Epidermal melanocyte (primary cell): ENCODE measurements at regions not wholly inside any gene's neighbourhood (a gene's known extent, or its start where the extent isn't known, plus 50 kb on each side); places are given as distances from the start of the nearest gene placed in this dataset.

Source experiments
- DNase-seq: peaks from one replicate; pipeline ENCODE4 v3.0.0; 2011; ENCODE audit warnings: low spot score; ENCODE audit not compliant: insufficient read length

DNA sequence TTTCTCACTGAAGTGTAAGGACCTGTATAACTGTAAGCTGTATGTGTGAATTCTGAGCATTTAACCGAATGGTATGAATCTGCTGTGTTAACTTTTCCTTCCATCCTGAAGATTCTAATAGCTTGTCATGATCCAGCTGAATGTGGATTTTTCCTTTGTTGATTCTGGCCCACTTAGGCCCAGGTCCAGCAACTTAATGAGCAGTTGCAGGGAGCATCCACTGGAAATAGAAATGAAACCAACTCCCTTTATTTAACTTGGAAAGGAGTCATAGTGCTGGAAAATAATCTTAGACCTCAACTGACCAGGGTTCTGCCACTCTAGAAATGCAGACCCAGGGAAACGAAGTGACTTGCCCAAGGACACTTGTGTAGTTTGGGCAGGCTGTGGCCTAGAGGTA lies 142.3 kb upstream of the MTNR1B start:
- no peak for DNase-seq

DNA sequence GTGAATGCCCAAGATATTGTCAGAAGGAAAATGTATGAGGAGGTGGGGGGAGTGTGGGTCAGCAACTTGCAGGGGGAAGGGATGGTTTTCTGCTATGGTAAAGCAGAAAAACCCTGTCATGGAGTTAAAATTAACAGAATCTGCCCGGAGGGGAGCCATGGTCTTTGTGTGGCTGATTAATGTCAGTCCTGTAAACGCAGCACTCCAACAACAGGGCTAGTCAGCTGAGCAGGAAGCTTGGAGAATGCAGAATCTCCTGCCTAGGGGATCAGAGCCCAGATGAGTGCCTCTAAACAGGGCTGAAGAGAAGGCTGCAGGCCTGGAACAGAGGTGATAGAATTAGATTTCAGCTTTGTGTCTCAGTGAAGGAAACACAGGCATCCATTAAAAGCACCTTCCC lies 140.9 kb upstream of the MTNR1B start:
- peak; percentile 54 for DNase-seq

DNA sequence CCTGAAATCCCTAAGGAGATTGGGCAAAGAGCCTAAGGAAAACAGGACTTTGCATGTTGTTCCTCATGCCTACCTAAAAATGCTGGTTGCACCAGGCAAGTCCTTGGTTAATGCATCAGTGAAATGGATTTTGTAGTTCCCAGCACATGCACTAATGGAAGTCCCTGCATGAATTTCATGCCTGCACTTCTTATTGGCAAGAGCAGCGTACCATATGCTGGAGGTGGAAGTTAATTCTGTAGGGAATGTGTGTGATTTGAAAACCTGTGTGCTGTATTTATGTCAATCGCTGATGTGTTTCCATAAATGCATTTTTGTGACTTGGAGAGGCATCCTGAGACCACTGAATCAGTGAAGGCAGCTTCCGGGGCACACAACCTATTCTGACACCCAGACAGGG lies 140.3 kb upstream of the MTNR1B start:
- no peak for DNase-seq

DNA sequence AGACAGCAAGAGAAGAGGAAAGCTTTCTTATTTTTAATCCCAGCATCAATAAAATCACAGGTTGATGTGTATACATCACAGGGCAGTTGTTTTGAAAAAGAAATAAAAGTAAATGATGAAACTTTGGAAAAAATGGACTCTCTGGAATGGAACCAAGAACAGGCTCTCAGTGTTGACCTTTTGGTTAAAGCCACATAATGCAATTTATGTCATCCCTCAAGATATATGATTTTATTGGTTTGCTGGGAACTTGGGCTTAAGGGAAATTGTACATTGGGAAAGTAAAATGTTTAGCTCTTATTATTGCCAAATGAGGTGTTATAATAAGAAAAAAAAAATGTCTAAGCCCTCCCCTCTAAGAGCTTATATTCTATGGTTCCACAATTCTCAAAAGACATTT lies 139.8 kb upstream of the MTNR1B start:
- DNase-seq, result no peak

DNA sequence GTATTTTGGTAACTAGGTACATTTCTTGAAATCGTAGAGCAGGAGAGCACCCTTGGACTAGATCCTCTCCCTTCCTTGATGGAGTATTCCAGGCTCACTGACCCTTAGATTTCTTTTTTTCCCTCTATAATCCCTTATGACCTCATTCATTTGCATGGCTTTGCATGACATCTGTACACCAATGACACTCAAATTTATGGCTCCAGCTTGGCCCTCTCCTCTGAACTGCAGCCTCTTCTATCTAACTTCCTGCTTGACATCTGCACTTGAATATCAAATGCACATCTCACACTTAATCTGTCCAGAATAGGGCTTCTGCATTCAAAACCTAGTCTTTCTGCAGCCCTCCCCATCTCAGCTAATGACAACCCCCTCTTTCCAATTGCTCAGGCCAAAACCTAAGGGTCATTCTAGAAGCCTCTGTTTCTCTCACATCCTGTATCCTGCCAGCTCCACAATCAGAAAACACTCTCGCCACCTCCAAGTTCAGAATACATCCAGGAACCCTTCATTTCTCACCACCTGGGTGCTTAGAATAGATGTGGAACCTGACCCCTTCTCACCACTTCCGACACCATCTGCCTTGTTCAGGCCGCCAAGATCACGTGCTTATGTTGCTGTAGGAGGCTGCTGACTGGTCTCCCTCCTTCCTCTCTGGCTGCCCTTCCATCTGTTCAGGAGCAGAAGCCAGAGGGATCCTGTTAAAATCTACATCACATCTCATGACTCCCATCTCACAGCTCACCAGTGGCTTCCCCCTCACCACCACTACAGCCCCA lies 138.9 kb upstream of the MTNR1B start:
- DNase-seq, result no peak

DNA sequence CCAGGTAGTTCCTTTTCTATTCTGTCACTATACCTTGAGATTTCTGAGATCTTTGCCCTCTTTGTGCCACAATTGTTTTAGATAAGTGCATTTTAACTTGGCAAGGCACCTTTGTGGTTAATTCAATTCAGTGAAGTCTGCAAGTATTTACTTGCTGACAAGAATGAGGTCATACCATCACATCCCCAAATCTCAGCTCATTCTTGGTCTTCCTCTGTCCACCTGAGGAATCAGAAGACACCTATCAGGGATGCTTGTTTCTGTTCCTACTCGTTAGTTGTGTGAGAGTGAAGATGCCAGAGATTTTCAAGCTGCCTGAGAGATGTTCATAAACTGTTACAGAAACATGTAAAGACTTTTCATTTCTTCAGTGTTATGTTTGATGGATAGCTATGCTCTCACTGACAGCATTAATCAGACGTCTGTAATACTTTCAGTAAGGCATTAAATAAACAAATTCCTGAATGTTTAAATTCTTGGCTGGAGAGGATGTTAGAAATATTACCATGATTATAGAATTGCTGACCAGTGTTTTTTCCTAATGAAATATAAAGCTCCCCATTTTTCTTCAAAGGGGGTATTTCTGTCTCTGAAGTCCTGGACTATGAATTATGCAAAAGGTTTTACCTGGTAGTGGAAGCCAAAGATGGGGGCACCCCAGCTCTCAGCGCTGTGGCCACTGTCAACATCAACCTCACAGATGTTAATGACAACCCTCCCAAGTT lies 135.0 kb upstream of the MTNR1B start:
- no peak for DNase-seq

DNA sequence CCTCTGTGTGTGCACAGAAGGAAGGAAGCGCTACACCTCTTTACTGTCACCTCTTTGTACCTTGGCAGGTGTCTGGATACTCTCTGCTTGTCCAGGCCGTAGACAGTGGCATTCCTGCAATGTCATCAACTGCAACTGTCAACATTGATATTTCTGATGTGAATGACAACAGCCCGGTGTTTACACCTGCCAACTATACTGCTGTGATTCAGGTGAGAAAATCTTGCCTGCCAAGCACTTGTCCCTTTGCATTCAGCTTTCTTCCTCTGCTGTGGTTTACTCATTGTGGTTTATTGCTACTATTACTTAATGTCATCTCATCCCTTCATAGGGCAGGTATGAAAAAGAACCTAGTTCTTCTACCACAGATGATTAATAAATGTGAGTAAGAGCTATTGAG lies 131.9 kb upstream of the MTNR1B start:
- DNase-seq, result no peak

DNA sequence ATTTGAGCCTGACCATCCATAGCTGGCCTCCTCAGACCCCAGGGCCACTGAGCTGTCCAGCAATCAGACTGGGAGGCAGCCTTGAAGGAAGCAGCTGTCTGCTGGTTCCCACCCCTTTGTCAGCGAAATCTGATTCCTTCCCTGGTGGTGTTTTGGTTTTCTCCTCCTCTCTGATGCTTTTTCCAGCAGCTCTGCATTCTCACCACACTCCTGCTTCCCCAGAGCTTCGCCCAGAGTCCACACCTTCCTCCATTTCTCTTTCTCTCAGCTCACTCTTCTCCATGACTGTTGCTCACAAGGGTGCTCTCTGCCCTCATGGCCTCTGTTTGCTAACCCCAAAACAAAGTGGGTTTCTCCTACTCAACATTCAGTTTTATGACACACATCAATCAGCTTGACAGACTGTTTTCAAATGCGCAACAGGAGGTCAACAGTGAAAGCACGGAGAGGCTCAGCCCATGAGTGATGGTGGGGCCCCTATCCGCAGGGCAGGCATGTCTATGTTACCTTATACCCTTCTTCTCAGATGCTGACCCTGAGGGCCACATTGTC lies 130.6 kb upstream of the MTNR1B start:
- no peak for DNase-seq

DNA sequence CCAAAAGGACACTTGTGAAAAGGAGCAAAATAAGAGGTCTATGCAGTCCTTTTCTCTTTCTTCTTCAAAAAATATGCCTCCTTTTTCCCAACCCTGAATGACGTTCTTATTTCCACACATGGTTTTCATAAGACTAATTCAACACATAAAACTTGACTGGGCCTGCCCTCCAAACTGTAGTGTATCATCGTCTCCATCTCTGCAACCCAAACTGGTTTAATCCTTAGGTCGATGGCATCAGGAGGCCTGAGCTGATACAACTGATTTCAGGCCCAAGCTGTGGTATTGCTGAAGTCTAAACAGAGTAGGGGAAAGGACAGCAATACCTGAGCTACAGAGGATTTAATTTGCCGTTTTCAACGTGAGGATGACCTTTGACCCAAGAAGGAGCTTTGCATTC lies 130.0 kb upstream of the MTNR1B start:
- DNase-seq, result no peak

DNA sequence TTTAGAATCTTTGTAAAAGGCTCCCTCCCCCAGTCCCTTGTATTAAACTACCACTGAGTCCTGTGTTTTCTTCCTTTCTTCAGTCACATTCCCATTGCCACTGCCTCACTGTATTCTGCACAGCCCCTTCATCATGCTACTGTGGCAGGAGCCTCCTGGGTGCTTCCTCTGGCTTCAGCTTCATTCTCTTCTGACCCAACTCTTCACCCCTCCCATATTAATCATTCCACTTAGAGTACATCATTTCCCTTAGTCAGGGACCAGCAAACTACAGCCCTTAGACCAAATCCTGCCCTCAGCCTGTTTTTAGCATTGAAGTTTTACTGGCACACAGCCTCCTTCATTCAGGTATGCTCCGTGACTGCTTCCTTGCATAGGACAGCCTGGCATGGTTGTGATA lies 127.7 kb upstream of the MTNR1B start:
- DNase-seq, result no peak

DNA sequence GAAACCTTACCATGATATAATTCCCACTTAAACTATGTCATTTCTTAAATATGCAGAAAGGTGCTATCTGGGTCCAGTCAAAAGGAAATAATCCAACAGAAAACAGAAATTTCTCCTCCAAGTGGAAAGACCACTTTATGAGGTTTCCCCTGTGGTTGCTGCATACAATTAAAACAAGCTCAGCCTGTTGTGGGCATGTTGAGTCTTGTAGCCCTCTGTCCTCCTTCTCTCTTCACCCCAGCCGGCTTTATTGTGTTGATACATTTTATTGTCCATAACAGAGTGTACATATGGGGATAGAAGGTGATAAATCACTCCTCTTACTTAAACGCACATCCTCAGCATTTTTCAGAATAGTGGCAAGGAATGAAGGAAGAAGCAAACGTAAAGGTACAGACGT lies 126.0 kb upstream of the MTNR1B start:
- no peak for DNase-seq

DNA sequence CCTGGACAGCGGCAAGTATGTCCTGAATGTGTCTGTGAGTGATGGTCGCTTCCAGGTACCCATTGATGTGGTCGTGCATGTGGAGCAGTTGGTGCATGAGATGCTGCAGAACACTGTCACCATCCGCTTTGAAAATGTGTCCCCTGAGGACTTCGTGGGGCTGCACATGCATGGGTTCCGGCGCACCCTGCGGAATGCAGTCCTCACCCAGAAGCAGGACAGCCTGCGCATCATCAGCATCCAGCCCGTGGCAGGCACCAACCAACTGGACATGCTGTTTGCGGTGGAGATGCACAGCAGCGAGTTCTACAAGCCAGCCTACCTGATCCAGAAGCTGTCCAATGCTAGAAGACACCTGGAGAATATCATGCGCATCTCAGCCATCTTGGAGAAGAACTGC lies 125.3 kb upstream of the MTNR1B start:
- no peak for DNase-seq

DNA sequence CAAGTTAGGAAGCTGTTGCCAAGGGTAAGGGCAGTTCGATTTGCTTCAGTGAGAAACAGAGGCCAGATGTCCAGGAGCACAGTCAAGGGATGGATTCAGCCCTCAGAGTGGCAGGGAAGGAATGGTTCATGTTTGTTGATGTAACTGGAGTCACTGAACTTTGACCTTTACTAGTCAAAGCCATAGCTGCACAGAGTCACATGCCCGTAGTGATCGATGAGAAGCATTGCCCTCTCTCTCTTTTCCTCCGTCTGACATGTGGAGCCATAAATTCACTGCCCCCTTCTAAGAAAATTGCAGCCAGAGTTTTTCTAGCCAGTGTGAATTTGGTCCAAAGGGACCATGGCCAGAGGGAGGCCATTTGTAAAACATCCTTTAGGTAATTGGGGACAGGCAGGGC lies 124.1 kb upstream of the MTNR1B start:
- DNase-seq, result no peak

DNA sequence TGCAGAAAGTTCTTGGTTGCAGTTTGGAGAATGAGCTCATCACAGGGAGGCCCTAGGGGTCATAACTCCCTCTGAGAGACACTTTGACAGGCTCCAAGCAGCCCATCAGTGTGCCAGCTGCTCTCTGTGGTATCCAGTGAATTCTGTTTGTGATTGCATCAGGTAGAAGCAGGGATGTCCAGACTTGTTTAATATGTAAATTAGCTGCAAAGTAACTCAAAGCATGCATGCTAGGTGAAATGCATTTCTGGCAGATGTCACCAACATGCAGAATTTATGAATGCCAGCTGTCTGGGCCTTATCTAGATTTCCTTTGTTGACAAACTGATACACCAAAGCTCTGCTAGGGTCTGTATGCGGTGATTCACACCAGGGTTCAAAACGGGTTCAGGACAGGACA lies 123.6 kb upstream of the MTNR1B start:
- DNase-seq, result no peak

DNA sequence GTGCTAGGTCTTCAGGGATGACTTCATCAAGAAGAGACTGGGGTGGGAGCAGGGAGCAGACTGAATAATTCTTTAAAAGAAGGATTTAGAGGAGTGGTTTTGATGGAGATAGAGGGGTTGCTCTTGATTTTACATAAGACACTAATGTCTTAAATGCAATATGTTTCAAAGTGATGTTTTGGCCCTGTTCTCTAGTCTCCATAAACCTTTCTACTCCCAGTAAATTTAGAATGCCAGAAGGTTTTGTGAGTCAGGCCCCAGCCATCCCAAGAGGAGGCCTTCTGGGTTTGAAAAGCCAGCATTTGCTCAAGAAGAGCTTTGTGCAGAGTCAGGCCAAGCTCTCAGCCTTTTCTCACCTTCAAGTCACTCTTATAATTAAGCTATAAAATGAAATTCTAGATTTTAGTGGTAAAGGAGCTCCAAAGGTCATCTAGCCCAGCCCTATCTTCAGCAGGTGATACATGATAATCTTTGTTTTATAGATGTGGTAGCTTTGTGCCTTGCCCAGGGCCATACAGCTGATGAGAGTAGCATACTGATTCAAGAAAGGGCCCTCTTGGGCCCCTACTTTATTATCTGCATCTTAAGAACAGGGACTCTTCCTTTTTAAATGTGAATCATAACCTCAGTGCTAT lies 122.8 kb upstream of the MTNR1B start:
- DNase-seq, result no peak

DNA sequence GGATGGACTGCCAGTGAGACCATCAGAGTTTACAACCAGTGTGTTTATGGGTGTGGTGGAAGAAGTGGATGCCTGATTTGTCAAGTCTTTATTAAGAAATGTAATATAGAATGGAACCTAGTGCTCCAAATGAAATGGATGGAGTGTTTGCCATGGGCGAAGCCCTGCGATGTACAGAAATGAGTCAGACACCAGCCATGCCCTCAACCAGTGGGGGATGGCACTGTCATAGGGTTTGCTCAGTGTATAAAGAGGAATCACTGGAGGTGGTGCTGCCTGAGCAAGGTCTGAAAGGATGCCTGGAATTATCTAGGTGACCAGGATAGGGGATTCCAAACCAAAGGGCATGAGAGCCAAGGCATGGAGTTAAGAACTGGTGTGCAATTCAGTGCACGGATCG lies 120.9 kb upstream of the MTNR1B start:
- DNase-seq, result no peak

DNA sequence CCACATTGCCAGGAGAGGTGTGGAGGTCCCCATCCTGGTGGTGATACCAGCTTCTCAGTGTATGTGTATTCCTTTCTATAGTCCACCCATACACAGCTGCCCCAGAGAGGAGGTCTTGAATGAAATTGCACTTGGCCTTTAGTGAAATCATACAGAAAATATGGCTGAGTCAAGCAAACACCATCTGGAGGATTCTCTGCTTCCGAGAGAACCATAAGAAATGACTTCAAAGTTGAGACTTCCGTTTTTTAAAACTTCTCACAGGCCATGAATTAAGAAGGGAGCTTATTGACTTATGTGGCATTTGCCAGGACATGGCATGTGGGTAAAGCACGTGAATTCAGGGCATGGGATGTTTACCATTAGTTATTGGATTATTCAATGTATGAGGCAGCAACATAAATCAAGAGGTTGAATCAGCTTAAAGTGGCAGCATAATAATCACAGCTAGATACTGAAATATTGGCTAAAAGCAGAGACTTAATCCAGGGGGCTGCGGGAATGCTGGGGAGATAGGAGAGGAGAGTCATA lies 119.1 kb upstream of the MTNR1B start:
- no peak for DNase-seq

DNA sequence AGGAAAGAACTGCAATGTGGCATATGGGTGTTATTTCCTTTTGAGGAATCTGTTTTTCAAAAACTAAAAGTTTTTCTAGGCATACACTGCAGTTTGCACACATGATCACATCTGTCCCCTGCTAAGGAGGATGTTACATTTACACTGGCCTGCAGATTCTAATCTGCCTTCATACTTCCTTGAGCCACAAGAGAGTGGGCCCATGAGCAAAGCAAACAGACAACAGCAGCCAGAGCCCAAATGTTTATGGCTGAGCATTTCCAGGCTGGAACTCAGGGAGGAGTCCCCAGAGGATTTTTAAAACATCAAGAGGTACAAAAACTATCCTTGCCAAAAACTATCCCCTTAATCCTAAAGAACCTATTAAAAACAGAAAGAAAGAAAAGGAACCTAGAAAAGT lies 117.2 kb upstream of the MTNR1B start:
- DNase-seq, result no peak

DNA sequence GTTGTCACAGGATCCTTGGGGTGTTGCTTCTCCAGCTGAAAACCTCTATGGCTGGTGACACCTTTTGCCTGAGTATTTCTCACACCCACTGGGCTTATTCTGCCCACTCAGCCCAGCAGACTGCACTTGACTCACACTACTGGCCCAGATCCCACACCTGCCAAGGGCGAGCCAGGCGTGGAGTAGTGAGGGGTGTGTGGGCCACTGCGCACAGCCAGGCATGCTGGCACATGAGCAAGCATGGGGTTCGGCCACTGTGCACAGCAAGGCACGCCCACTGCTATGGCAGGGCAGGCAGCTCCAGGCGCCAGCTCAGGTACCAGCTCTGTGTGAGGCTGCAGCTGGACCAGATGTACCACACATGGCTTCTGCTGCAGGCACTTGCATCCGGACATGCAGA lies 116.5 kb upstream of the MTNR1B start:
- no peak for DNase-seq

DNA sequence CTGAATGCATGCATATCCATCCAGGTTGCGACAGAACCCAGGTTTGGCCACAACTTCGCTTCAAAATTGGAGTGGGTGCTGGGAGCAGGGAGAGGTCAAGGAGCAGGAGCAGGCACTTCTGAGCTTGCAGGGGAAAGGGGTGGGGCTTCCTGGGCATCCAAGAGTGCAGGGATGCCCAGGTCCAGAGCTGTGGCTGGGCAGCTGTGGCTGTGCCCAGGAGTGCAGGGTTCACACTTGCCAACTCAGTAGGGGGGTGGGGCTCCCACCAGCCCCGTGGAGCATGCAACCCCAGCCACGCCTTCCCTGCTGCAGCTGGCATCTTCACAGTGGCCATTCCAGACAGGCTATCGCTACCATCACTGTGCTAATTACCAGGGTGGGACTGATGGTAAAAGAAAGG lies 115.3 kb upstream of the MTNR1B start:
- DNase-seq, result no peak

DNA sequence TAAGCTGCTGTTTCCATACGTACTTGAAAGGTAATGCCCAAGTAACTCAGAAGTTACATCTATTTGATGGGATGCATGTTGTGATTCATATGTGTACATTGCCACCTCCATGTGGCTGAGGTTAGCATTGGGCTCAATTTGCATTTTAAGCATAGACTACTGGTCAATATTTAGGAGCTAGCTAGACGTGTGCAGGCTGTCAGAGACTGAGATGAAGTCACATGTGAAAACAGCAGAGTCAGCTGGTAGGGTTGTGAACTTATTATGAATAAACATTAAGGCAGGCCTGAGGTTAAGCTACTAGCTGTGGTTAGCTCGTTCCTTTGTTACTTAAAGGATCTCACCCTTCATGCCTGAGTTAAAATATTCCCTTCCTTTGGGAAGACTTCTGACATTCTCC lies 114.5 kb upstream of the MTNR1B start:
- DNase-seq, result no peak
